UCSD-AML1 (cell line): ENCODE measurements at regions not wholly inside any gene's neighbourhood (a gene's known extent, or its start where the extent isn't known, plus 50 kb on each side); places are given as distances from the start of the nearest gene placed in this dataset.

ENCODE experiments used
- DNase-seq: peaks from one replicate; lab custom pipeline; 2025; ENCODE audit not compliant: unreplicated experiment; lab: John Stamatoyannopoulos, UW

DNA sequence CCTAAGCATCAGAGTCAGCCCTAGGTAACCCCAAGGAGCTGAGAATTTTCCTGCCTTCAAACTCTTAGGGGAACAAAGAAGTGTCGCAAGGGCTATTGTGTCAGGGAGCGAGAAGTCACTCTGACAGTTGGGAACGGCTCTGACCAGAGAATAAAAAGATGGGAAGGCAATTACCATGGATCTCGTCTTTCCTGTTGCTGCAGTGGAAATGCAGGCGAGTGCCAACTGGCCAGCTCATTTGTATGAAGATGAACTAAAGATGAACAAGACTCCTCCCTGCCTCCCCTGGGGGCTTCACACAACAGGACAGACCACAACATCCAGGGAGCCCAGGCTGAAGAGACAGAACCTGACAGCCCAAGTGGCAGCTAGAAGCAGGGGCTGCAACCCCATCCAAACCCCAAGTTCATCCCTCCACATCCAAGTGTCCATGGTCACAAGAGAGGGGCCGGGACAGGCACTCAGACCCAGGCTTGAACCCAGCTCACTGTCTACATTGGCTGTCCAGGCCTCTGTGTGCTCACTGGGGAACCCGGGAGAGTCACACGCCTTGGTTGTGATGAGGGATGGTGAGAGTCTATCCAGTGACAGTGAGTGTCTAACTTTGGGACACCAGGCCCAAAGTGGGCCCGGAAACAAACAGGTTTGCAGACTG is 322.4 kb downstream of the BCL11B start:
- DNase-seq: no peak

GRCh38 chr14:98950353-98950895 is 321.6 kb downstream of the BCL11B start:
- no peak for DNase-seq

- no peak for DNase-seq
Measured at GRCh38 chr14:98951031-98951430, 321.0 kb downstream of the BCL11B start.

GRCh38 chr14:98951521-98952152 is 320.4 kb downstream of the BCL11B start:
- DNase-seq: no peak

- DNase-seq: no peak
Measured at GRCh38 chr14:98952593-98953350, 319.2 kb downstream of the BCL11B start.

DNA sequence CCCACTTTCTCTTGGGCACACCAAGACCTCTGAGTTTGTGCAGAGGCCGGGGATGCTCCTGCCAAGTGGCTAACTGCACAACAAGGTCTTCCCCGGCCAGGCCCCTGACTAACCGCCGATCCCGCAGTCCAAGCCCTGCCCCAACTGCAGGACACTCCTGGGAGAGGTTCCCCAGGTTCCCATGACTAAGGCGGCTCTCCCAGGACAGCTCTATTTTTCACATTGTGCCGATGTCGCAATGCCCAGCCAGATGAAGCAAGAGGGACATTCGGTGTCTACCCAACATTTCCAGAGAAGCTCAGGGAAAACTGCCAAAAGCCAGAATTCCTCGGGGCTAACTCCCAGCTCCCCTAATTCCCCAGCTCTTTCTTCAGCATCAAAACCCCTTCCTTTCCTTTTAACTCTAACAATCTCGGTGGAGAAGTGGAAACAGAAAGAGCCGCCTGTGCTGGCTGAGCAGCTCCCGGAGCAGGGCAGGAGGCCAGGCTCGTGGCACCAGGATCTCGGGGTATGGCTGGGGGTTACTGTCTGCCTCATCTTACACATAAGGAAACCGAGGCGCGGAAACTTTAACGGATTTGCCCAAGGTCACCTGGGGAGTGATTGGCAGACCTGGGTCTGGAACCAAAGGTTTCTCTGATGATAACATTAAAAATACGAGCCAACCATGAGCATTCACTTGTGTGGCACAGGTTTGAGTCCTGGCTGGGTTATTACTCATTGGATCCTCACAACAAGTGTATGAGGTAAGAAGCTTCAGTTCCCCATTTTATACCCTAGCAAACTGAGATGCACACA is 318.2 kb downstream of the BCL11B start:
- no peak for DNase-seq

DNA sequence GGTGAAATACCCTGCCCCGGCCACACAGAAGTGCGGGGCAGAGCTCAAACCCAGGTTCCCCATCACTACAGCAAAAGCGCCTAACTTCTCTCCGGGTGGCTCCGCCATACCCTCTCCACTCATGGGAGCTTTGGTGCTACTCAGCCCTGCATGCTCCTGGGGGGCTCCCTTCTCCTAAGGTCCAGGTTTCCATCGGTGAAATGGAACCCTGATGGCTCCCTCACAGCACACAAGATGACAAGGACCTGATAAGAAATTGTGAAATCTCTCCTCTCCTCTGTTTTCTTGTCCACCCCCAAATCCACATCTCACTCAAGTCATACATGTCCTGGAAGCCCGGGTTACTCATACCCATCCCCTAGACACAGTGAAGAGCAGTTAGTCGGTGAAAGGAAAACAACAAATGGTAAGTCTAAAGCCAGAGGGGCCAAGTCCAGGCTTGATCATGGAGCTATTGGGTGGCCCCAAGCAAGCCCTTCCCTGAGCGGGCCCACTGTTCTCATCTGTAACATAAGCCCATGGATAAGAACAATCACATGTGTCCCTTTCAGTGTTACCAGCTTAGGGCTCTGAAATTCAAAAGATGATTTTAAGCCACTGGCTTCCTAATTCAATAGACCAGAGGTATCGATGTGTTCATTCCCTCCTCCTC is 317.5 kb downstream of the BCL11B start:
- no peak for DNase-seq

DNA sequence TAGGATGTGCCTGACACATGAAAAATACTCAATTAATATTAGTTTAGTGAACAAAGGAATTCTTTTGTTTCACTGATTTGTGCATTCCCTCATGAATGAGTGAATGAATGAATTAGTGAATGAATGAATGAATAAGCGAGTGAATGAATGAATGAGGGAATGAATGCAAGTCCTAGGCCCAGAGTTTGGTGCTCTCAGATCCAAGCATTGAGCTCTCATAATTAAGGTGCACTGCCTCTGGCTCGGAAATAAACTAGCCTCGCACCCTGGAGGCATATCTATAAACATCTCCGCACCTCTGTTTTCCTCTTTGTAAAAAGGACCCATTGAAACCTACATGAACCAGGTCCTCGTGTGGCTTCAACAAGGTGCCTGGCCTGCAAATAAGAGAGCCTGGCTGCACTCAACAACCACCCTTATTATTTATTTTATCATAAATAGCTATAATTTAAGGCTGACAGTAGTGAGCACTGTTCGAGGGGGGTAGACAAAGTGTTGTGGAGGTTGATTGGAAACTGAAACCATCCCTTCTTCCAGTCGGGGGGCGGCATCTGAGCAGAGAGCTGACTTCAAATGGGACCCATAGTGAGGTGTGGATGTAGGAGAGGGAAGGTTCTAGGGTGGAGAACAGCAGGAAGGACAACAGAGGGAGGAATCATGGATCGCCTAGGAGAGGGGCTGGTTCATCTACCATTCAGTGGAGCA is 316.8 kb downstream of the BCL11B start:
- DNase-seq: no peak

GRCh38 chr14:98955741-98956070 is 316.3 kb downstream of the BCL11B start:
- DNase-seq: no peak

DNA sequence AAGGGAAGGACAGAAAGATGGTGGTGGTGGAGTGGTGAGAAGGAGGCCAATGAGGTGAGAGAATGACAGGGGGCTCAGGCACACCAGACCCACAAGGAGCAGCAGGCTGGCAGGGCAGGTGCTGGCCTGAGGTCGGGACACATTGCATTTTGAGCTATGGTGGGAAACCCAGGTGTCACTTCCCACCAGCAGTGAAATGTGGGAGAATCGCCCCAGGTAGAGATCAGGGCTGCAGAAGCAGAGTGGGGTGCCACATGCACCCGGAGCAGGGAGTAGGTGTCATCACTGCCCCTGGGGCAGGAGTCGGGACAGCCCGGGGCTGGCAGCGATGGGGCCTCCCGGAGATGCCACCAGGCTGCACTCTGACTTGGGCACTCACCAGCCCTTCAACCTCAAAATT is 315.8 kb downstream of the BCL11B start:
- no peak for DNase-seq

DNA sequence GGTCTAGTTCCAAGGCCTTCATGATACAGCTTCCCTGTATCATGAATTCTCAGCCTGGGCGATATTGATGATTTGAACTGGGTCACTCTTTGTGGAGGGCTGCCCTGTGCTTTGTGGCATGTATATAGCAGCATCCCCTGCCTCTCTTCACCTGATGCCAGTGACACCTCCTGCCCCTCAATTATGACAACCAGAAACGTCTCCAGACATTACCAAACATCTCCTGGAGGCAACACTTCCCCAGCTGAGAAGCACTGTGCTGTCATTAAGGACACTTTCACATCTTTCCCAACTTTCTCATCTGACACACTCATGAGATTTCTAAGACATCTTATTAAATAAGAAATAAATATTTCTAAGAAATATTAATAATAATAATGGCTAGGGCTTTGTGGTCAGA is 315.3 kb downstream of the BCL11B start:
- no peak for DNase-seq

DNA sequence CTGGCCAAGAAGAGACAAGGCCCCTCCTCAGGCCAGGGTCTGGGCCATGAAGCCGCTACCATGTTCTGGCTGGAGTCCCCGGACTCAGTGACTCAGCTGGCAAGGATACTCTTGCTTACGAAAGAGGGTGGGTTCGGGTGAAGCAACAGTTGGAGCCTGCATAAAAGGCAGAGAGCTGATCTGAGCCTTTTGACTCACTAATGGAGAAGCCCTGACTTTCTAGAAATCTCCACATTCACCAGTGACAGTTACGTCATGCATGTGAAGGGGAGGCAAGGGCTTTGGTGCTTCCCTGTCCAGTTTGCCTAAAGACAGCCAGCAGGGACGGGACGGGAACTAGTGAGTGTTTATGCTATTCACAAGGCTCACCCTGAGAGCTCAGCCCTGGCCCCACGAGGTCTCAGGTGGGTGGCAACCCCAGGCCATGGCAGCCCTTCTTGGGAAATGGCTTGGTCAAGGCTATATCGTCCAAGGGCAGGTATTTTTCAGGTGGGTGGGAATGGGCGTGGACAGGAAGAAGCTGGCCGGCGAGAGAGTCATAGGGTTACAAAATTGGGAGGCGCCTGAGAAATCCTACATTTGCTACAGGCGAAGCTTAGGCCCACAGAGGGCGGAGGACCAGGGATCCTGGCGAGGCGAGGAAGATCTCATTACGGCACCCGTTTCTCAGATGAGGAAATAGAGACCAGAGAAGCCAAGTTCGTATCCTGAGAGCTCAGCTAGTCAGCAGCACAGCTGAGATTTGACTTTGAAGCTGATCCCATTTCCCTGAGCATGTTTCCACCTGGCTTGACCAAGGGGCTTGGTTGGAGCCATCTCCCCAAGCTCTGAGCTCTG is 314.6 kb downstream of the BCL11B start:
- no peak for DNase-seq

DNA sequence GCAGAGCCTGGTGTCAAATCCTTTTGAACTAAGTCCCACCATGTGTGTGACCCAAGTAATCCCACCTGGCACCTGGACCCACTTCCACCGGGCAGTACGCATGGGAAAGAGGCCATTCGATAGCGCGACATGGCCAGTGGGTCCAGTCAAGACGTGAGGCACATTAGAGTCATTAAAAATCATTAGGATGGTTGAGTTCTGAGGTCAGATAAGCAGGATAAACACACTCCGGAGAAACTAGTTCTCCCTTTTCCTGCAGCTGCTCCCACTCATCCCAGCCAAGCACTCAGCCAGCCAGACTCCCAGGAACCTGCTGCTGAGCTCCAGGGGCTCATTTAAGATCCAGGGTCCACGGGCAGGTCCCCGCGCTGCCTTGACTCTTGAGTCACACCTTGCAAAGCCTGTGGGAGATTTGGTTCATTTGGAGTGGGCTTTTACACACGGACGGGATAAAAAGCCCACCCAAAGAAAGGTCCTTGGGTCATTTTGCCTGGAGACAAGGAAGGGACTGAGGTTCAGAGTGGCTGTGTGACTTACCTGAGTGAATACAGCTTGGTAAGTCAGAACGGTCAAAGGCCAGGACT is 313.9 kb downstream of the BCL11B start:
- no peak for DNase-seq

DNA sequence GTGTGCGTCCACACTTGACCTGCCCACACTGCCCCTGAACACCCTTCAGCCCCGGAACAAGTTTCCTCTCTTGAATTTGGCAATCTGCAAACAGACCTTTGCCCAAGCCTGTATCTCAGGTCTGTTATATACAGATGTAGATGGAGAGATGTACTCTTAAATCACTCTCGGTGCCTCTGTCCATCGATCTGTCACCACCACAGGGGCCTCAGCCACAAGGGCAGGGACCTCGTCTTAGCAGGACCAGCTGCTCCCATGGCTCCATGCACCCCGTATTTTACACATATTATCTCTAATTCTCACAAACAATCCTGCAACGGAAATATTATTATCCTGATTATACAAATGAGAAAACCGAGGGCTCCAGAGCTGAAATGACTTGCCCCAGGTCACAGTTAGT is 313.4 kb downstream of the BCL11B start:
- no peak for DNase-seq

GRCh38 chr14:98959410-98959809 is 312.6 kb downstream of the BCL11B start:
- no peak for DNase-seq

DNA sequence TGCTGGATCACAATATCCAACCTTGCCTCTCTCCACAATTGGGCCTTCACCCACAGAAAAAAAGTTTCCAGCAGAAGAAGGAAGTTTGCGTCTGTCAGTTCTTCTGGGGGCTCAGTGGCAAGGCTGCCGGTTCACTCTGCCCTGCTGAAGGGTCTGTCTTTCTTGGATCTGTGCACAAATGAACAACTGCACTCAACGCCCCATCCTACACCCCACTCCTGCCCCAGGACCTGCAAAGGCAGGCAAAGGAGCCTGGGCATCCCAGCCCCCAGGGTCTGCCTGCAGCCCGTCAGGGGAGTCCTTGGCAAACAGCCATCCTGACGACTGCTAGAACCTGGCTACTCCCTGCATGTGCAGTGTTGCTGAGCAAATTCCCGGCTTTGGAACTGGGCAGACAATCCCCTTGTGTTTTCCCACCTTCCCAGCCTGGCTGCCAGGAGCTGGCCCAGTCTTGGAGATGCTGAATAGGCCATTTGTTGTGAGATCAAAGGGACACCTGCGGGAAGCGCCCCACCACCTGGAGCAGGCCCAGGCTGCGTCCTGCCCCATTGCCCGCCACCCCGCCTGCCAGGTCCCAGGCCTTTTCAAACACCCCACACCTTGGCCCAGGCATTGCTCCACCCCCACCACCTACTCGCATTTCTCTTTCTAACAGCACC is 311.9 kb downstream of the BCL11B start:
- no peak for DNase-seq

GRCh38 chr14:98960617-98961013 is 311.4 kb downstream of the BCL11B start:
- DNase-seq: no peak

DNA sequence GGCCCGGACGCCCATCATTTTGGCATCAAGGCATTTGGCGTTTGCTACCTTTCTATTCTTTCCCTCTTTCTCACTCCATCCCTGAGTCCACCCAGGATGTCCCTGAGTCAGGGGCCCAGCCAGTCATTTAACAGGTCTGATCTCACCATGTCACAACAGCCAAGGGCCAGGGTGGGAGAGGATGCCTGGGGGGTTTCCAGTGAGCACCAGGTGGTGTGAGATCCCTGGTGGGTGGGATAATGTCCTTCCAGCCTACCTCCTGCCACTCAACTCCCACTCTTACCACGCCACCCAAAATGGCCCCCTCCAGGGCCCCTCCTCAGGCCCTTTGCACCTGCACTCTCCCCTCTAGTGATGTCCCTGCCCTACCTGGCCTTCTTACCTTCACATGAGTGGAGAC is 310.8 kb downstream of the BCL11B start:
- no peak for DNase-seq
